HepG2 (cell line): ENCODE measurements at regions not wholly inside any gene's neighbourhood (a gene's known extent, or its start where the extent isn't known, plus 50 kb on each side); places are given as distances from the start of the nearest gene placed in this dataset.

Experiments used
- BRF2 ChIP-seq: sonication (generic); formaldehyde crosslinking; IDR thresholded peaks from 2 replicates; pipeline ENCODE4 v1.8.1; 2022; ENCODE audit warnings: mild to moderate bottlenecking, missing genetic modification reagents
- CHCHD3 ChIP-seq: sonication (generic); formaldehyde crosslinking; IDR thresholded peaks from 2 replicates; pipeline ENCODE4 v1.8.0; 2022; ENCODE audit warnings: mild to moderate bottlenecking, missing genetic modification reagents, moderate library complexity
- ELK4 ChIP-seq: sonication (generic); formaldehyde crosslinking; IDR thresholded peaks from 2 replicates; pipeline ENCODE4 v1.9.0; 2021; ENCODE audit warnings: missing genetic modification reagents, borderline replicate concordance
- JUND ChIP-seq: sonication (generic); formaldehyde crosslinking; IDR thresholded peaks from 2 replicates; pipeline ENCODE4 v1.8.0; 2022; ENCODE audit warnings: mild to moderate bottlenecking, missing genetic modification reagents
- MIER3 ChIP-seq: IDR thresholded peaks from 2 replicates; pipeline ENCODE4 v1.6.1; 2016; ENCODE audit warnings: missing compliant biosample characterization, borderline replicate concordance
- MYC ChIP-seq: sonication (generic); formaldehyde crosslinking; IDR thresholded peaks from 2 replicates; pipeline ENCODE4 v1.9.0; 2021; ENCODE audit warnings: missing genetic modification reagents, borderline replicate concordance
- NFAT5 ChIP-seq: sonication (generic); formaldehyde crosslinking; IDR thresholded peaks from 2 replicates; pipeline ENCODE4 v1.4.0; 2020; ENCODE audit warnings: missing genetic modification reagents
- NR2F6 ChIP-seq, 2 experiments: IDR thresholded peaks; 2 replicates each; pipeline ENCODE4 v1.6.1; 2016; ENCODE audit warnings: antibody characterized with exemption in 1 of 2, mild to moderate bottlenecking in 1 of 2
- XBP1 ChIP-seq: sonication (generic); formaldehyde crosslinking; IDR thresholded peaks from 2 replicates; pipeline ENCODE4 v1.5.0; 2020; ENCODE audit warnings: missing genetic modification reagents
- ZBTB1 ChIP-seq: sonication (generic); formaldehyde crosslinking; IDR thresholded peaks from 2 replicates; pipeline ENCODE4 v1.4.0; 2020; ENCODE audit warnings: missing genetic modification reagents, borderline replicate concordance
- ZC3H4 ChIP-seq: sonication (generic); formaldehyde crosslinking; IDR thresholded peaks from 2 replicates; pipeline ENCODE4 v1.4.0; 2020; ENCODE audit warnings: missing genetic modification reagents, borderline replicate concordance
- ZNF234 ChIP-seq: sonication (generic); formaldehyde crosslinking; conservative IDR thresholded peaks from 2 replicates; pipeline ENCODE4 v1.5.1; 2020; ENCODE audit warnings: mild to moderate bottlenecking, missing genetic modification reagents
- ZNF275 ChIP-seq: sonication (generic); formaldehyde crosslinking; IDR thresholded peaks from 2 replicates; pipeline ENCODE4 v1.8.0; 2022; ENCODE audit warnings: missing genetic modification reagents, mild to moderate bottlenecking, inconsistent platforms, borderline replicate concordance
- ZNF337 ChIP-seq: sonication (generic); formaldehyde crosslinking; IDR thresholded peaks from 2 replicates; pipeline ENCODE4 v1.5.1; 2020; ENCODE audit warnings: missing genetic modification reagents, low read depth, mild to moderate bottlenecking, borderline replicate concordance
- ZNF558 ChIP-seq: sonication (generic); formaldehyde crosslinking; IDR thresholded peaks from 2 replicates; pipeline ENCODE4 v1.9.0; 2022; ENCODE audit warnings: mild to moderate bottlenecking, missing genetic modification reagents, borderline replicate concordance
- ZNF747 ChIP-seq: sonication (generic); formaldehyde crosslinking; IDR thresholded peaks from 2 replicates; pipeline ENCODE4 v1.8.1; 2023; ENCODE audit warnings: missing genetic modification reagents, mild to moderate bottlenecking, borderline replicate concordance
- ZNF790 ChIP-seq: sonication (generic); formaldehyde crosslinking; IDR thresholded peaks from 2 replicates; pipeline ENCODE4 v1.8.0; 2022; ENCODE audit warnings: missing genetic modification reagents, mild to moderate bottlenecking, borderline replicate concordance
- ZNF800 ChIP-seq: sonication (generic); formaldehyde crosslinking; IDR thresholded peaks from 2 replicates; pipeline ENCODE4 v1.4.0; 2020; ENCODE audit warnings: missing genetic modification reagents

- TF ChIP-seq NR2F6 (IDR thresholded peaks at IDR 0.05) (no peak), NR2F6 (CRISPR knock-in tag; IDR thresholded peaks at IDR 0.05) (peak; percentile 32; the same call in 1 of the 2 replicates), XBP1 (no peak), ZNF747 (CRISPR knock-in tag) (no peak), ZBTB1 (CRISPR knock-in tag) (no peak), NFAT5 (CRISPR knock-in tag) (no peak), MIER3 (no peak), ZNF275 (CRISPR knock-in tag) (no peak), ZNF234 (no peak), ELK4 (CRISPR knock-in tag) (no peak), ZC3H4 (CRISPR knock-in tag) (no peak), ZNF790 (CRISPR knock-in tag) (no peak), ZNF800 (no peak), MYC (CRISPR knock-in tag) (no peak), JUND (CRISPR knock-in tag) (no peak), CHCHD3 (CRISPR knock-in tag) (no peak), ZNF558 (no peak), ZNF337 (CRISPR knock-in tag) (no peak), BRF2 (CRISPR knock-in tag) (no peak)
Measured at GRCh38 chr15:66842710-66843441, 140.8 kb downstream of the SMAD6 start (continued).
